ENCODE measurements at regions not wholly inside any gene's neighbourhood (a gene's known extent, or its start where the extent isn't known, plus 50 kb on each side); places are given as distances from the start of the nearest gene placed in this dataset.
"Not testable (repeated sequence)": the region's sequence is repeated elsewhere in the genome, so short reads cannot be mapped to it uniquely, and the experiment has no call there.

- TF ChIP-seq NFAT5, JUN (CRISPR knock-in tag; IDR thresholded peaks at IDR 0.05): not testable (repeated sequence)
Measured at GRCh38 chr13:43968943-43969690, 89.4 kb downstream of the LACC1 start.
